Endothelial cell of umbilical vein (primary cell): ENCODE measurements at regions not wholly inside any gene's neighbourhood (a gene's known extent, or its start where the extent isn't known, plus 50 kb on each side); places are given as distances from the start of the nearest gene placed in this dataset.

Experiments used
- BruUV-seq: library from RNA; stranded (reverse); fragments of 400-500 nt; replicated peaks from 2 replicates; lab custom pipeline; 2021; lab: Mats Ljungman, UMichigan
- CTCF ChIA-PET: fragments of 300-600, 350-600 bp; sonication (Branson Sonifier 250); formaldehyde crosslinking; loops from one replicate; lab custom pipeline; 2021; ENCODE audit warnings: antibody characterized with exemption, inconsistent platforms; lab: Charles Lee
- POLR2A ChIA-PET: fragments of 300-600, 350-600 bp; sonication (Branson Sonifier 250); formaldehyde crosslinking; loops from one replicate; lab custom pipeline; 2021; ENCODE audit warnings: antibody characterized with exemption, inconsistent platforms; lab: Charles Lee
- DNase-seq: peaks from one replicate; pipeline ENCODE4 v3.0.0-alpha.2; 2011; ENCODE audit warnings: low read depth, low spot score
- FAIRE-seq: peaks from 2 replicates; lab custom pipeline; 2011; peaks lifted over from hg19 to GRCh38; lab: Jason Lieb, UNC
- H2AFZ ChIP-seq: 2 replicates; pipeline ENCODE4 v1.6.0; 2012; ENCODE audit warnings: low read depth, low read length, control low read depth, inconsistent platforms
- H3K27ac ChIP-seq: 2 replicates; pipeline ENCODE4 v1.5.1; 2011; ENCODE audit warnings: low read depth, mild to moderate bottlenecking, control low read depth, low read length, moderate library complexity; ENCODE audit not compliant: insufficient read depth
- H3K27me3 ChIP-seq, 2 experiments: 2 replicates each; pipeline versions ENCODE4 v1.6.0 to v1.6.1; 2011; ENCODE audit warnings: low read length in 2 of 2, mixed read lengths in 1 of 2; ENCODE audit not compliant: control insufficient read depth in 2 of 2, insufficient read depth in 2 of 2
- H3K36me3 ChIP-seq, 2 experiments: 2 replicates in 1 of 2; 3 replicates in 1 of 2; pipeline ENCODE4 v1.5.1; 2011; ENCODE audit warnings: low read length in 2 of 2, mild to moderate bottlenecking in 1 of 2, moderate library complexity in 1 of 2; ENCODE audit not compliant: control insufficient read depth in 2 of 2, insufficient read depth in 2 of 2; ENCODE audit errors: extremely low read depth in 1 of 2
- H3K4me1 ChIP-seq: 3 replicates; pipeline ENCODE4 v1.5.1; 2011; ENCODE audit warnings: mild to moderate bottlenecking, low read length; ENCODE audit not compliant: control insufficient read depth, insufficient read depth; ENCODE audit errors: extremely low read depth
- H3K4me2 ChIP-seq: 2 replicates; pipeline ENCODE4 v1.6.1; 2011; ENCODE audit warnings: low read length, control low read depth, mixed read lengths; ENCODE audit not compliant: insufficient read depth
- H3K4me3 ChIP-seq, 3 experiments: fragments of 200-600 bp in 1 of 3; sonication (generic), shearing (Covaris generic) in 1 of 3; replicated peaks in 1 of 3; 2 replicates each; pipeline ENCODE4 v1.5.1; 2011 to 2016; ENCODE audit warnings: control low read depth in 3 of 3, low read length in 3 of 3, mild to moderate bottlenecking in 2 of 3, inconsistent platforms in 1 of 3, low read depth in 1 of 3, moderate library complexity in 1 of 3; ENCODE audit not compliant: insufficient read depth in 1 of 3
- H3K79me2 ChIP-seq: 2 replicates; pipeline ENCODE4 v1.6.0; 2012; ENCODE audit warnings: low read length, inconsistent platforms; ENCODE audit not compliant: control insufficient read depth, insufficient read depth
- H3K9ac ChIP-seq: replicated peaks from 2 replicates; pipeline ENCODE3; 2011; ENCODE audit warnings: low read length, control low read depth; ENCODE audit not compliant: insufficient read depth; ENCODE audit errors: extremely low read depth
- H3K9me1 ChIP-seq: replicated peaks from 3 replicates; pipeline ENCODE4 v1.6.0; 2011; ENCODE audit warnings: mild to moderate bottlenecking, low read length; ENCODE audit not compliant: control insufficient read depth, insufficient read depth; ENCODE audit errors: extremely low read depth
- H3K9me3 ChIP-seq: replicated peaks from 2 replicates; pipeline ENCODE4 v1.5.1; 2012; ENCODE audit warnings: low read length, inconsistent platforms; ENCODE audit not compliant: control insufficient read depth, insufficient read depth
- H4K20me1 ChIP-seq: replicated peaks from 2 replicates; pipeline ENCODE3; 2011; ENCODE audit warnings: mild to moderate bottlenecking, low read length; ENCODE audit not compliant: control insufficient read depth, insufficient read depth; ENCODE audit errors: extremely low read depth
- CTCF ChIP-seq, 2 donors: IDR thresholded peaks; 1 replicate in 1 of 2; 2 replicates in 1 of 2; pipeline ENCODE4 v1.5.1; 2011; ENCODE audit warnings: low read length in 2 of 2, mild to moderate bottlenecking in 2 of 2, moderate library complexity in 2 of 2, control low read depth in 1 of 2, inconsistent platforms in 1 of 2, low read depth in 1 of 2; ENCODE audit not compliant: insufficient read depth in 1 of 2; ENCODE audit errors: extremely low read depth in 1 of 2
- EZH2 ChIP-seq: IDR thresholded peaks from 2 replicates; pipeline ENCODE4 v1.6.1; 2012; ENCODE audit warnings: borderline replicate concordance, low read depth, mild to moderate bottlenecking, moderate library complexity, low read length, inconsistent platforms; ENCODE audit not compliant: severe bottlenecking
- FOS ChIP-seq: IDR thresholded peaks from 2 replicates; pipeline ENCODE4 v1.6.1; 2011; ENCODE audit warnings: mild to moderate bottlenecking, low read length, moderate library complexity, borderline replicate concordance; ENCODE audit not compliant: insufficient read depth
- POLR2A ChIP-seq: IDR thresholded peaks from 2 replicates; pipeline ENCODE4 v1.6.1; 2012; ENCODE audit warnings: low read depth, mild to moderate bottlenecking, control low read depth, low read length
- POLR2AphosphoS5 ChIP-seq: IDR thresholded peaks from 2 replicates; pipeline ENCODE4 v1.6.1; 2012; ENCODE audit warnings: low read depth, mild to moderate bottlenecking, control low read depth, low read length, moderate library complexity; ENCODE audit not compliant: insufficient read depth
- dilution Hi-C: fragments of 300-500 bp; cut with MboI; formaldehyde crosslinking; loops from one replicate; pipeline ENCODE4 v1.15.0; 2019; ENCODE audit warnings: low sequenced_read_pairs; ENCODE audit not compliant: extremely low pct_ligation_motif_present
- intact Hi-C: fragments of 100-400 bp; cut with micrococcal nuclease; formaldehyde crosslinking; loops from one replicate; pipeline ENCODE4 v1.10.0; 2022
- TF ChIP-seq, protein P1 (sequence below): IDR thresholded peaks from 2 replicates; pipeline ENCODE4 v1.6.1; 2011; ENCODE audit not compliant: insufficient read depth, insufficient read length

DNA sequence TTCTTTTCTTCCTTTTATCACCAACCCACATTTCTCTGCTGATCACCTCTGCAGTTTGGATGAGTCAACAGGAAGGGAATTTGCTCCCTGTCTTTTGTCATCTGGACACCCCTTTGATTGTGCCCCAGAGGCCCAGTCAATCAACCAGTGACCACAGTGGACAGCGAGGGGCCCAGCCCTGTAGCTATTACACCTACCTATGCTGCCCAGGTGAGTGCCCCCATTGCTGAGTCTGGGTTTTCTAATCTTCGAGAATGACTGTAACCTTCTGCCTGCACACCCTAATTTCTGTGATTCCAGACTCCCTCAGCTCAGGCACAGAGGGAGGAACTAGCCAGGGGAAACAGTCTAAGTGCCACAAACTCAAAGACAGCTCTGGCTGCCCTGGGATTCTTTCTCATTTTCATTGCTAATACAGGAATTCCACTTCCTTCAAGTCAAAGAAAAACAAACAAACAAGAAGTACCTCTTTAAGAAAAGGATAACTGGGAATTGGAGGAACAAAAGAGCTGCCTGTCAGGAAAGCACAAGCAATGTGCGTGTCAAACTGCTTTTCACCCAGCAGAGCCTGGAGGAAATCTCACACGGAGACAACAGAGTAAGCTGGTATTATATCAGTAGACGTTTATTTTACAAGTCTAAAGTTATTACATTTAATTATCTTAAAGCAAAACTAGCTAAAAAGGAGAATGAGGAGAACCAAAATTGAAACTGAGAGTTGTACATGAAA, 311.1 kb downstream of the AJAP1 start:
- Histone ChIP-seq H3K9me3 (peaks cover 2% of the 10 kb centered on the region), H3K4me3 (no peak overlapping the region), H3K4me2 (no peak overlapping the region), H3K27ac (no peak overlapping the region), H3K27me3 (no peaks in the 10 kb centered on the region), H4K20me1 (no peaks in the 10 kb centered on the region), H3K79me2 (no peaks in the 10 kb centered on the region), H3K4me1 (no peaks in the 10 kb centered on the region), H3K9ac (no peak overlapping the region), H3K36me3 (no peaks in the 10 kb centered on the region), H2AFZ (no peak overlapping the region), H3K9me1 (no peaks in the 10 kb centered on the region)
- ChIA-PET CTCF (no interaction called here), POLR2A (no interaction called here)
- no peak for TF ChIP-seq CTCF (IDR thresholded peaks at IDR 0.05; ENCODE audit: extremely low read depth in 1 of 2, insufficient read depth in 1 of 2, low read depth in 1 of 2, low read length in 2 of 2)
- TF ChIP-seq, protein P1, sequence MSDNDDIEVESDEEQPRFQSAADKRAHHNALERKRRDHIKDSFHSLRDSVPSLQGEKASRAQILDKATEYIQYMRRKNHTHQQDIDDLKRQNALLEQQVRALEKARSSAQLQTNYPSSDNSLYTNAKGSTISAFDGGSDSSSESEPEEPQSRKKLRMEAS = no peak
- TF ChIP-seq POLR2AphosphoS5 = no peak
- no peak for TF ChIP-seq POLR2A
- no peak for TF ChIP-seq FOS
- no peak for TF ChIP-seq EZH2
- no peak for DNase-seq
- no peak for FAIRE-seq
- dilution Hi-C loops = no loop called here
- BruUV-seq = no TSS peak
- intact Hi-C loops = no loop called here
